ENCODE measurements at regions not wholly inside any gene's neighbourhood (a gene's known extent, or its start where the extent isn't known, plus 50 kb on each side); places are given as distances from the start of the nearest gene placed in this dataset.
"Not testable (repeated sequence)": the region's sequence is repeated elsewhere in the genome, so short reads cannot be mapped to it uniquely, and the experiment has no call there.

DNA sequence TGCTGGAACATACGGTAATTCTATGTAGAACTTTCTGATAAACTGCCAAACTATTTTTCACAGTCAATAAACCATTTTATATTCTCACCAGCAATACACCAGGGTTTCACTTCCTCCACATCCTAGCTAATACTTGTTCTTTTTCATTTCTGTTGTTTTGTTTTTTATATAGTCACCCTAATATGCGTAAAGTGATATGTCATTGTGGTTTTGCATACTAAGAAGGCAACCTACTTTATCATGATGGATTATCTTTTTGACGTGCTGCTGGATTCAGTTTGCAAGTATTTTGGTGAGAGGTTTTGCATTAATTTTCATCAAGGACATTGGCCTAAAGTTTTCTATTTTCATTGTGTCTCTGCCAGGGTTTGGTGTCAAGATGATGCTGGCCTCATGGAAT lies 1384.1 kb downstream of the UQCRFS1 start:
- no peak for ATAC-seq (ENCODE audit: low read depth)
- H3K9me3 ChIP-seq (ENCODE audit: severe bottlenecking), result no peaks in the 10 kb centered on the region
- TF ChIP-seq, protein P1, sequence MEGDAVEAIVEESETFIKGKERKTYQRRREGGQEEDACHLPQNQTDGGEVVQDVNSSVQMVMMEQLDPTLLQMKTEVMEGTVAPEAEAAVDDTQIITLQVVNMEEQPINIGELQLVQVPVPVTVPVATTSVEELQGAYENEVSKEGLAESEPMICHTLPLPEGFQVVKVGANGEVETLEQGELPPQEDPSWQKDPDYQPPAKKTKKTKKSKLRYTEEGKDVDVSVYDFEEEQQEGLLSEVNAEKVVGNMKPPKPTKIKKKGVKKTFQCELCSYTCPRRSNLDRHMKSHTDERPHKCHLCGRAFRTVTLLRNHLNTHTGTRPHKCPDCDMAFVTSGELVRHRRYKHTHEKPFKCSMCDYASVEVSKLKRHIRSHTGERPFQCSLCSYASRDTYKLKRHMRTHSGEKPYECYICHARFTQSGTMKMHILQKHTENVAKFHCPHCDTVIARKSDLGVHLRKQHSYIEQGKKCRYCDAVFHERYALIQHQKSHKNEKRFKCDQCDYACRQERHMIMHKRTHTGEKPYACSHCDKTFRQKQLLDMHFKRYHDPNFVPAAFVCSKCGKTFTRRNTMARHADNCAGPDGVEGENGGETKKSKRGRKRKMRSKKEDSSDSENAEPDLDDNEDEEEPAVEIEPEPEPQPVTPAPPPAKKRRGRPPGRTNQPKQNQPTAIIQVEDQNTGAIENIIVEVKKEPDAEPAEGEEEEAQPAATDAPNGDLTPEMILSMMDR (IDR thresholded peaks at IDR 0.05; ENCODE audit: poor library complexity, severe bottlenecking), result no peak

DNA sequence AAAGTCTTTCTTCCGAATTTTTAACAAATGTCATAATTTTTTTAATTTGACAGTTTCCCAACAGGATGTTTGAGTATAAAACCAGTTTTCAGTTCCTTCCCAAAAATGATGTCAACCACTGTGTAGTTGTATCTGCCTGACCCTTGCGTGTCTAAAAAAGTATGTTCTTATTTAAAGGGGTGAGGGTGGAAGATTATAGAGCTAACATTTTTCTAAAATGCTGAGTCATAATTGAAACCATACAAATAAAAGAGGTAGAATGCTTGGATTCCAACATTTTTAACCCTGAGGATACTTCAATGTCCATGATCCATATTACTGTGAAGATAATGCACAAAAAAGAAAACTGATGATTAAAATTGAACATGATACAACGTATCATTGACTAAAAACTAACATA lies 1388.8 kb downstream of the UQCRFS1 start:
- H3K27ac ChIP-seq (ENCODE audit: poor library complexity, severe bottlenecking), result no peak overlapping the region
- TF ChIP-seq, protein P1 (IDR thresholded peaks at IDR 0.05; ENCODE audit: poor library complexity, severe bottlenecking), result no peak
- H3K36me3 ChIP-seq (ENCODE audit: low read depth), result no peaks in the 10 kb centered on the region
- H3K27me3 ChIP-seq (ENCODE audit: insufficient read depth, poor library complexity, severe bottlenecking), result no peaks in the 10 kb centered on the region
- no peaks in the 10 kb centered on the region for H3K4me1 ChIP-seq (ENCODE audit: insufficient read depth, poor library complexity, severe bottlenecking)
- H3K4me3 ChIP-seq (ENCODE audit: severe bottlenecking), result no peak overlapping the region
- H3K9me3 ChIP-seq (ENCODE audit: severe bottlenecking), result no peaks in the 10 kb centered on the region
- DNase-seq (ENCODE audit: low spot score) (no peak), ATAC-seq (ENCODE audit: low read depth) (no peak)

More for the DNA sequence above, 1384.1 kb downstream of the UQCRFS1 start:
- Histone ChIP-seq H3K4me1 (ENCODE audit: insufficient read depth, poor library complexity, severe bottlenecking) (peaks cover 3% of the 10 kb centered on the region), H3K27ac (ENCODE audit: poor library complexity, severe bottlenecking) (no peak overlapping the region), H3K4me3 (ENCODE audit: severe bottlenecking) (no peak overlapping the region), H3K36me3 (ENCODE audit: low read depth) (no peaks in the 10 kb centered on the region), H3K27me3 (ENCODE audit: insufficient read depth, poor library complexity, severe bottlenecking) (no peaks in the 10 kb centered on the region)
- DNase-seq (ENCODE audit: low spot score), result no peak

DNA sequence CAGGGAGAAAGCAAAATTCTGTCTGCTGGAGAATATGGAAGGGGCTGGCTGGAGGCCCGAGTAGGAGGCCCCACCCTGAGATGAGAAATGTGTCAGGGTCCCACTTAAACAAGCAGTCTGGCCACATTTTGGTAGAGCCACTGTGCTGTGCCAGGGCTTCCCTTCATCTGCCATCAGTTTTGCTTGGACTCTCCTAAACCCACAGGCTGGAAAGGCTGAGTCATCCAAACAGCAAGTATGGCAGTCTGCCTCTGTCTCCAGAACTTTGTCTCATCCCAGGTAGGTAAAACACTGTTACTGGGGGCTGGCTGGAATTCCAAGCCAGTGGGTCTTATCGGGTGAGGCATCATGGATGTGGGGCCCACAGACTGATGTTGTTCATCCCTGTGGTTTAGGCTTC lies 1390.6 kb downstream of the UQCRFS1 start:
- TF ChIP-seq, protein P1 (IDR thresholded peaks at IDR 0.05; ENCODE audit: poor library complexity, severe bottlenecking), result no peak
- Histone ChIP-seq H3K4me1 (ENCODE audit: insufficient read depth, poor library complexity, severe bottlenecking) (no peaks in the 10 kb centered on the region), H3K9me3 (ENCODE audit: severe bottlenecking) (no peaks in the 10 kb centered on the region), H3K4me3 (ENCODE audit: severe bottlenecking) (no peak overlapping the region), H3K27me3 (ENCODE audit: insufficient read depth, poor library complexity, severe bottlenecking) (no peaks in the 10 kb centered on the region), H3K27ac (ENCODE audit: poor library complexity, severe bottlenecking) (no peak overlapping the region), H3K36me3 (ENCODE audit: low read depth) (no peaks in the 10 kb centered on the region)
- no peak for ATAC-seq (ENCODE audit: low read depth)
- DNase-seq (ENCODE audit: low spot score), result no peak

DNA sequence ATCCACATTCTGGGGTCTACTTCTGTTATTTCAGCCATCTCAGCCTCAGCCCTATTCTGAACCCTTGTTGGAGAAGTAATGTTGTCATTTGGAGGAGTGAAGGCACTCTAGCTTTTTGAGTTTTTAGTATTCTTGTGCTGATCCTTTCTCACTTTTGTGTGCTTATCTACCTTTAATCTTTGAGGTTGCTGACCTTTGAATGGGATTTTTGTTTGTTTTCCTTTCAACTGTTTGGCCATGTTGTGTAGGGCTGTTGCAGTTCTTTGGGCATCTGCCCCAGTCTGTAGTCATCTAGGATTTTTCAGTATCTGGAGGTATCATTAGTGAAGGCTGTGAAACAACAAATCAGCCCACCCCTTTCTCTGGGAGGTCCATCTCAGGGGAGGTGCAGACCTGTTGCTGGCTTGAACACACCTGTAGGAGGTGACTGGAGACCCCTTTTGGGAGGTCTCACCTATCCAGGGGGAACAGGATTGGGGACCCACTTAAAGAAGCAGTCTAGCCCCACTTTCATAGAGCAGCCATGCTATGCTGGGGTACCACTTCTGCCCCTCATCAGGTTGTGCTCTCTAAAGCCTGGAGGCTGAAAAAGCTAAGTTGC lies 1391.4 kb downstream of the UQCRFS1 start:
- H3K9me3 ChIP-seq (ENCODE audit: severe bottlenecking), result no peaks in the 10 kb centered on the region
- no peak for DNase-seq (ENCODE audit: low spot score)
- H3K4me3 ChIP-seq (ENCODE audit: severe bottlenecking), result no peak overlapping the region
- H3K4me1 ChIP-seq (ENCODE audit: insufficient read depth, poor library complexity, severe bottlenecking), result no peaks in the 10 kb centered on the region
- no peak for ATAC-seq (ENCODE audit: low read depth)
- H3K36me3 ChIP-seq (ENCODE audit: low read depth), result no peaks in the 10 kb centered on the region
- no peaks in the 10 kb centered on the region for H3K27me3 ChIP-seq (ENCODE audit: insufficient read depth, poor library complexity, severe bottlenecking)
- TF ChIP-seq, protein P1 (IDR thresholded peaks at IDR 0.05; ENCODE audit: poor library complexity, severe bottlenecking), result no peak
- H3K27ac ChIP-seq (ENCODE audit: poor library complexity, severe bottlenecking), result no peak overlapping the region

DNA sequence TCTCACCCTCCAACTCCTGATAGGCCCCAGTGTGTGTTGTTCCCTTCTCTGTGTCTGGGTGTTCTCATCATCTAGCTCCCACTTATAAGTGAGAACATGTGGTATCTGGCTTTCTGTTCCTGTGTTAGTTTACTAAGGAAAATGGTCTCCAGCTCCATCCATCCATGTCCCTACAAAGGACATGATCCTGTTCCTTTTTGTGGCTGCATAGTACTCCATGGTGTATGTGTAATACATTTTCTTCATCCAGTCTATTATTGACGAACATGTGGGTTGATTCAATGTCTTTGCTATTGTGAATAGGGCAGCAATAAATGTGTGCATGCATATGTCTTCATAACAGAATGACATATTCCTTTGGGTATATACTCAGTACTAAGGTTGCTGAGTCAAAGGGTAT lies 1397.0 kb downstream of the UQCRFS1 start:
- no peaks in the 10 kb centered on the region for H3K36me3 ChIP-seq (ENCODE audit: low read depth)
- H3K27me3 ChIP-seq (ENCODE audit: insufficient read depth, poor library complexity, severe bottlenecking), result no peaks in the 10 kb centered on the region
- TF ChIP-seq, protein P1 (IDR thresholded peaks at IDR 0.05; ENCODE audit: poor library complexity, severe bottlenecking), result no peak
- no peaks in the 10 kb centered on the region for H3K9me3 ChIP-seq (ENCODE audit: severe bottlenecking)
- ATAC-seq (ENCODE audit: low read depth), result no peak
- H3K4me1 ChIP-seq (ENCODE audit: insufficient read depth, poor library complexity, severe bottlenecking), result peaks cover 4% of the 10 kb centered on the region
- no peak overlapping the region for H3K4me3 ChIP-seq (ENCODE audit: severe bottlenecking)
- DNase-seq (ENCODE audit: low spot score), result no peak
- no peak overlapping the region for H3K27ac ChIP-seq (ENCODE audit: poor library complexity, severe bottlenecking)

DNA sequence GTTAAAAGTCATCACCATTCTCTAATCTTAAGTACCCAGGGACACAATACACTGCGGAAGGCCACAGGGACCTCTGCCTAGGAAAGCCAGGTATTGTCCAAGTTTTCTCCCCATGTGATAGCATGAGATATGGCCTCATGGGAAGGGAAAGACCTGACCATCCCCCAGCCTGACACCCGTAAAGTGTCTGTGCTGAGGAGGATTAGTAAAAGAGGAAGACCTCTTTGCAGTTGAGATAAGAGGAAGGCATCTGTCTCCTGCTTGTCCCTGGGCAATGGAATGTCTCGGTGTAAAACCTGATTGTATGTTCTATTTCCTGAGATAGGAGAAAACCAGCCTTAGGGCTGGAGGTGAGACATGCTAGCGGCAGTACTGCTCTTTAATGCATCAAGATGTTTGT lies 1398.1 kb downstream of the UQCRFS1 start:
- H3K27me3 ChIP-seq (ENCODE audit: insufficient read depth, poor library complexity, severe bottlenecking); H3K4me3 ChIP-seq (ENCODE audit: severe bottlenecking); H3K9me3 ChIP-seq (ENCODE audit: severe bottlenecking); DNase-seq (ENCODE audit: low spot score); H3K36me3 ChIP-seq (ENCODE audit: low read depth); H3K4me1 ChIP-seq (ENCODE audit: insufficient read depth, poor library complexity, severe bottlenecking); ATAC-seq (ENCODE audit: low read depth): not testable (repeated sequence)
- H3K27ac ChIP-seq (ENCODE audit: poor library complexity, severe bottlenecking), result peak overlapping the region; percentile 23

DNA sequence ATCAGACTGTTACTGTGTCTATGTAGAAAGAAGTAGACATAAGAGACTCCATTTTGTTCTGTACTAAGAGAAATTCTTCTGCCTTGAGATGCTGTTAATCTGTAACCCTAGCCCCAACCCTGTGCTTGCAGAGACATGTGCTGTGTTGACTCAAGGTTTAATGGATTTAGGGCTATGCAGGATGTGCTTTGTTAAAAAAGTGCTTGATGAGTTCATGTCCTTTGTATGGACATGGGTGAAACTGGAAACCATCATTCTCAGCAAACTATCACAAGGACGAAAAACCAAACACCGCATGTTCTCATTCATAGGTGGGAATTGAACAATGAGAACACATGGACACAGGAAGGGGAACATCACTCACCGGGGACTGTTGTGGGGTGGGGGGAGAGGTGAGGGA lies 1398.7 kb downstream of the UQCRFS1 start:
- not testable (repeated sequence) for H3K4me3 ChIP-seq (ENCODE audit: severe bottlenecking); H3K4me1 ChIP-seq (ENCODE audit: insufficient read depth, poor library complexity, severe bottlenecking); H3K27me3 ChIP-seq (ENCODE audit: insufficient read depth, poor library complexity, severe bottlenecking); H3K36me3 ChIP-seq (ENCODE audit: low read depth); H3K9me3 ChIP-seq (ENCODE audit: severe bottlenecking); DNase-seq (ENCODE audit: low spot score)
- peak overlapping the region; percentile 23 for H3K27ac ChIP-seq (ENCODE audit: poor library complexity, severe bottlenecking)
- peak; percentile 71 for ATAC-seq (ENCODE audit: low read depth)
